ENCODE measurements at regions not wholly inside any gene's neighbourhood (a gene's known extent, or its start where the extent isn't known, plus 50 kb on each side); places are given as distances from the start of the nearest gene placed in this dataset.
A peak's percentile ranks its signal among the peaks of the same experiment; 100 is the strongest.

DNA sequence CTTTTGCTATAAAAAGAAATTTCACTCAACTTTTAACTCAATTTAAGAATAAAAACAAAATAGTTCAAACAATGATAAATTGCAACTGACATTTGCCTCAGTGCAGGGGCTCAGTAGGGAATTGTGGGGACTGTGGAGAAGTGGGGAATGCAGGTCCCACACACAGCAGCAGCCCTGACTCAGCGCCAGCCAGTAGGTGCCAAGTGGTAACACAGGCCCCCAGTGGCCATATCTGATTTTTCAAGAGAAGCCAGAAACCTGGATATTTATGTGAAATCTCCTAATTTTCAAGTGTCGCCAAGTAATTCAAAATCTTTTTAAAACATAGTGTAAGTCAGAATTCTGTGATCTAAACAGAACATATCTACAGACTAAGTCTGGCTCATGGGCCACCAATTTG lies 186.3 kb downstream of the EN1 start:
- peak in 1 of 2 experiments; percentile 3 for DNase-seq

DNA sequence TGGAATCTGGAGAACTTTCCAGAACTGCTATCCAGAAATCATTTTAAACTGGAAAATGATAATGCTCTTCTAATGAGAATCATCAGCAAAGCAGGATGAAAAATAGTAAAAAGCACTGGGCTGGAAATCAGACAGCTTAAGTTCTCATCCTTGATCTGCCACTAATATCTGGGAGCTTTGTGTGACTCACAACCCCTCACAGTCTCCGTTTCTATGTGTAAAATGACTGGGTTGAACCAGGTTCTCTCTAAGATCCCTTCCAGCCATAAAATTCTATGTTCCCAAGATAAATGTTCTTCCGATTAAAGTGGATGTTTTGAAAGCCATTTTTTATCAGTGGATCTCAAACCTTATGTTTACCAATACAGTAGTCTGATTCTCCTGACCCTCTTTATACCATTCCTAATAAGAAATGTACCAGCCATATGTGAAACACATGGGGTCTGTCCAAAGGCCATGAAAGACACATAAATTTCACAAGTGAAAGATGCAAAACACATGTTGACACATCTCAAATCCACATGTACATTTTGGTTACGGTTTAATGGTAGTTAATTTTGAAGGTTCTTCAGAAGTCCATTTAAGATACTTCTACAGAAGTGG lies 188.8 kb downstream of the EN1 start:
- DNase-seq = no peak

DNA sequence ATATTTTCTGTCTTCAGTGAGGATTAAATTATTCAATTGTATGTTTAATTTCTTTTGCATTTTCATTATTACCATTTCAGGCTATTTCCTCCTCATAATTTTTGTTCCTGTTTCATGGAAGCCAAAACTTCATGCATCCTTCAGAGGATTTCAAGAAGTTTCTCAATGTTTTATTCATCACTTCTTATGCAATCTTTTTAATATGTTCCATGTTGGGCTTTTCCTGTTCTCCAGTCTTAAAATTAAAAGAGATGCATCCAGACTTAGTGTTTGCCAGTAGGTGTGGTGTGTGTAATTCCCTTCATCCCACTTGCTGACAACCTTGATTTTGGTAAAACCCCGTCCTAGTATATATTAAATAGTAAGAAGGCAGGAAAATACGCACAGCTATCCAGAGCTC lies 190.0 kb downstream of the EN1 start:
- no peak for DNase-seq

DNA sequence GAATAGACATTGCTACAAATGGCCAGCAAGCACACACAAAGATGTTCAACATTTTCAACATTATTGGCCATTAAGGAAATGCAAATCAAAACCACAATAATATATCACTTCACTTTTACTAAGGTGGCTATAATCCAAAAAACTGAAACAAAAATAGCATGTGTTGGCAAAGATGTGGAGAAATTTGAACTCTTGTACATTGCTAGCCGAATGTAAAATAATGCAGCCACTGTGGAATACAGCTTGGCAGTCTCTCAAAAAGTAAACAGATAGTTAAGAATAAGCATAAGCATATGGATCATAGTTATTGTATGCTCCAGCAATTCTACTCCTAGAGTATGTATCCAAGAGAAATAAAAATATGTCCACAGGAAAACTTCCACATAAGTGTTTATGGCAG lies 192.5 kb downstream of the EN1 start:
- DNase-seq = no peak

DNA sequence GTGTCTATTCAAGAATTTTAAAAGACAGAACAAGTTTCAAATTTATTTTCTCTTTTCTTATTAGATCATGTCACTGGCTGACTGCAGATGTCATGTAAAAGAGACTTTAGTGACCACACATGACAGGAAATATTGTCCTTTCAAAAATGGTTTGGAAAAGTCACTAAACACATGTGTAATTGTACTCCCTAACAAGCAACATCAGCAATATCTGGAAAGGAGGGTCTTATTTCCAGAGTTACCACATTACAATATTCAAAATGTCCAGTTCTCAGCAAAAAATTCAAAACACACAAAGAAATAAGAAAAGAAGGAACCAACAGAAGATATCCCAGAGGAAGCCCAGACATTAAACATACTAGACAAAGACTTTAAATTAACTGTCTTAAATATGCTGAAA lies 197.1 kb downstream of the EN1 start:
- DNase-seq = no peak

DNA sequence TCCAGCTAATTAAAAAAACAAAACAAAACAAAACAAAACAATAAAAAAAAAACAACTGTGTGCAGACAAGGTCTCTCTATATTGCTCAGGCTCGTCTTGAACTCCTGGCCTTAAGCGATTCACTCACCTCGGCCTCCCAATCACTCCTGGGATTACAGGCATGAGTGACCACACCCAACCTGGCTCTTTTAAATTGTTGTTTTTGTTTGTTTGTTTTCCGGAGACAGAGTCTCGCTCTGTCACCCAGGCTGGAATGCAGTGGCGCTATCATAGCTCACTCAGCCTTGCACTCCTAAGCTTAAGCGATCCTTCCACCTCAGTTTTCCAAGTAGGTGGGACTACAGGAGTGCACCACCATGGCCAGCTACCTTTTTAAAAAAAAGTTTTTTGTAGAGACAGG lies 201.6 kb downstream of the EN1 start:
- DNase-seq = no peak

DNA sequence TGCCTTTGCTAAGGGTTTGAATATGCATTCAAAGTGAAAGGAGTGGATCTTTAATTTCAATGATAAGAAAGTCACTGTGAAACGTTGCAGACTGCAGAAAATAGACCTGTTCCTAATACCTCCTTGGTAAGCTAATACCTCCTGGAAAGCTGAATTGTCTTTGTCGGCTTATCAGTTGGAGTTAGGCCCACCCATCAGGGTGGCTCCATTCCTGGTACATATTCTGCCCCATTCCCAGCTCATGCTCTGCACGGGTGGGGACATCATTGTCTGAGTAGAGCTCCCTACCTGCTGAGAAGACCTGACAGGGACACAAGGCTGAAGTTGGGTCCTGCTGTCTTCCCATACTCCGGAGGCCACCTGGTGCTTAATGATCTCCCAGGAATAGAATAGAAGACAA lies 203.3 kb downstream of the EN1 start:
- DNase-seq = no peak

DNA sequence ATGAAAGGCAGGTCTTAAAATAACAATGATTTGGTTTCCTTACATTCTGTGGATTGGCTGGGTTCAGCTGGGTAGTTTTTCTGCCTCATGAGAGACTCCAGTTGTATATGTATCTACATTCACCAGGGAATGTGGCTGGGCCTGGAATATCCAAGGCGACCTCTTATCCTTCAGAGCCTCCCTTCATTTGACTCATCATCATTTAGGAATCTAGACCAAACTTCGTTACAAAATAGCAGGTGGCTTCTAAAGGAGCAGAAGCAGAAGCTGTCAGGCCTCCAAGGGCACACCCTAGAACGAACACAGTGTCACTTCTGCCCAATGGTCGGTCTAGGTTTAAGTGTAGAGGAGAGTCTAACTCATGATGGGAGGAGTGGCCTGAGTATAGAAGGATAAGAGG lies 204.2 kb downstream of the EN1 start:
- DNase-seq = no peak

DNA sequence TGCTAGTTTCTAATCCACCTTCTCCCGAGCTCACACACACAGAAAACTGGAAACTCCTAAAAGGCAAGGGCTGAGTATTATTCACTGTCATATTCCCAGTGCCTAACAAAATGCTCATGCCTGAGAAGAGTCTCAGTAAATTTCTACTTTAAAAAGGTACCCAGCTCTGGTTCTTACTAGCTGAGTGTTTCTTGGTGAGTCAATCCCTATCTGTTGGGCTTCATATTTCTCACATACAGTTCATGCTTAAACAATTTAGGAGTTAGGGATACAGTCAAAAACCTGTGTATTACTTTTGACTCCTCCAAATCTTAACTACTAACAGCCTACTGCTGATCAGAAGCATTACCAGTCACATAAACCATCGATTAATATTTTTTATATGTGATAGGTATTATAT lies 204.9 kb downstream of the EN1 start:
- DNase-seq = no peak

DNA sequence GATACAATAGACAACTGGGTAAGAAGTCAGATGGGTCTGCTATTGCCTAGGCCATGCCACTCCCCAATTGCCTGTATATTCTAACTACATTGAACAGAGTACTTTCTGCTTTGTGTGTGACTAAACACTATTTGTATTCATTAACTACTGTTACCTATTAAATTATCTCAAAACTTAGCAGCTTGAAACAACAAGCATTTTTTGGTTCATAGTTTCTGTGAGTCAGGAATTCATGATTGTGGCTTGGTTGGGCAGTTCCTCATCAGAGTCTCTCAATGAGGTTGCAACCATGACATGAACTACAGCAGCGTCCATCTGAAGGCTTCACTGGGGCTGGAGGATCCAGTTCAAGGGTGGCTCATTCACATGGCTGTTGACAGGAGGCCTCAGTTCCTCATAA lies 205.7 kb downstream of the EN1 start:
- no peak for DNase-seq

DNA sequence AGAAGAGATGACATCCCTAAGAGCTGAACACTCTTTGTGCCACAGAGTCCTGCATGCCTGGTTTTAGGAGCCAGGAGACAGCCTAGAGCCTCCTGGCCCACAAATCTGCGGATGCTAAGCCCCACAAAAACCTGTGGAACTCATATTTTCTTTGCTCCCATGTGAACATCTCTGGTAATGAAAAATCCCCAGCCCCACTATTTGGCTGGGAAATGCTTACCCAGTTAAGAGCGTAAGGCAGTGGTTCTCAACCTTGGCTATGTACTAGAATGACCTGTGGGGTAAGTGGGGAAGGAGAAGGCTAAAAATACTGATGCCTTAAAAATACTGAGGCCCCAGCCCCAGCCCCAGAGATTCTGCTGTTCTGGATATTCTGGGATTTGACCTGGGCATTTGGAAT lies 208.1 kb downstream of the EN1 start:
- no peak for DNase-seq

DNA sequence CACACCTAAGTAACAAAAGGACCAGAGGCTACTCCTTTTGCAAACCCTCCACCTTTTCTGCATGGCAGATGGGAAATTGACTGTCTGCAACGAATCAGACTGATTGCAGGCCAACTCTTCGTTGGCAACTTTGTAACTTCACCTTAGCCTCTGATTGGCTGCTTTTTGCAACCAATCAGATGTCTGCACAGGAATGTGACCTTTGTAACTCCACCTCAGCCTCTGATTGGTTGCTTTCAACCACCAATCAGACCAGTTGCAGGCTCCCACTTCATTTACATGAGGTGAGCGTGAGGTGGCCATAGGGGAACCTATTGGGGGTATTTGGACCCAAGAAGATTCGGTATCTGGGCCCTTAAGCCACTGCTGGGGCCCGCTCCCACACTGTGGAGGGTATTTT lies 209.0 kb downstream of the EN1 start:
- no peak for DNase-seq

DNA sequence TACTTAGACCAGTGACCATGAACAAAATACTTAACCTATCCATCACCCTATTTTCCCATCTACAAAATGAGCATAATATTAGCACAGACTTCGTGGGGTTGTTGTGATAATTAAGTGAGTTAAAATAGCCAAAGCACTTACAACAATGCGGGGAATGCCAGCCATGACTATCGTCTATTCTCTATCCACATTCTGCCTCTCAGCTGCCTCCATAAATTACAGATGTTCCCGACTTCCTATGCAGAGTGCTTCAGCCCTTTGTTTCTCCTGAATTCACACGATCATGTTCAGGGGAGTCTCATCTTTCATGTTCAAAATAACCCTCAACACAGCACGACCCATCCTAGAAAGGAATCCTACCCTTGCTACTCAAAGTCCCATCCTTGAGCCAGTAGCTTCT lies 211.6 kb downstream of the EN1 start:
- DNase-seq = no peak

DNA sequence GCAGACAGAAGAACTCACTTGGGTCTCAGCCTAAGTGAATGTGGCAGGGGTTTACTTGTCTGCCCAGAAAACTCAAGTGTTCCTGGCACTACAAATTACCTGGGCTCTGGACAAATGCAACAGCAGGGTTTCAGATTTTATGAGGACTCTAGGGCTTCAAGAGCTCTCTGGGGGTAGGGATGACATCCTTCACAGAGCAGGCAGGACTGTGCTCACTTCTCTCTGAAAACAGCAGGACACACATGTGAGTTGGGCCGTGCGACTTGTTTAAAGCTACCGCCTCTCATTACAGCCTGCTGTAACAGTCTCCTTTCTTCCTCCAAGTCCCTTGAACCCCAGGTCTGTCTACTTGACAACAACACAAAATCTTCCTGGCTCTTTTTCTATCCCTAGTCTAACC lies 212.6 kb downstream of the EN1 start:
- DNase-seq = no peak

DNA sequence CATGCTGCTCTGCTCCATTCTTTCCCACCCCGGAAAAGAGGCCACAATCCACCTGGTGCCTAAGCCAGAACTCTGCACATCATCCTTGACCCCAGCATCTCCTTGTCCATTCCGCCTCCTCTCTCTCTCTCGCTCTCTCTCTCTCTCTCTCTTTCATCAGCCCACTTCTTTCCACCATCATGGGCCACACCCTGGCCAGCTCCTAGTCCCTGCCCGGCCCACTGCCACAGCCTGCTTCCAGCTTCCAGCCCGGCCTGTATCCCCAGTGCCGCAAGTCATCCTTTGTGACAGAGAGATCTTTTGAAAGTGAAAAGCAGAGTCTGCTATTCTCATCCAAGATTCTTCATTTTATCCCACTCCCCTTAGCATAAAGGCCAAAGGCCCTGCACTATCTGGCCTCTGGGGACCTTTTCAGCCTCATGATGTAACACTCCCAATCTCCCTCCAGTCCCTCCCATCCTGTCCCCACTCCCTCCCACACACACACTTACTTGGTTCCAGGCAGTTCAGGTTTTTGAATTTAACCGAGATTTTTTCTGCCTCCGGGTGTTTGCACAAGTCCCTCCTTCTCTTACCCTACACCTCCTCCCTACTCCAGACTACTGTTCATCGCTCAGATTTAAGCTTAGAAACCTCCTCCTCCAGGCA lies 214.0 kb downstream of the EN1 start:
- DNase-seq = no peak

DNA sequence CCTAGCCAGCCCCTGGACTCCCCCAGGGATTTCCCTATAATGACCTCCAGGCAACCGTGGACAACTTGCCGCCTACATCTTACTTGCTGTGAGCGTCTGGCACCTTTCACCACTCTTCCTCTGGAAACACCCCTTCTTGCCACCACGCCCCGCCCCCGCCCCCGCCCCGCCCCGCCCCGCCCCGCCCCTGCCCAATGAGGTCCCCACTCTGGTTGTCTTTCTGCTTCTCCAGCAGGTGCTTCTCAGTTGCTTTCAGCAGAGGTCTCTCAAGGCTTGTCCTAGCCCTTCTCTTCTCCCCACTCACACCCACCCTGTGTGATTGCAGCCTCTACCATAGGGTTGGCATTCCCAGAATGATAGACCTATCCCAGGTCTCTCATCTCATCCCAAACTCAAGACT lies 214.5 kb downstream of the EN1 start:
- DNase-seq = peak in 1 of 2 experiments; percentile 37

DNA sequence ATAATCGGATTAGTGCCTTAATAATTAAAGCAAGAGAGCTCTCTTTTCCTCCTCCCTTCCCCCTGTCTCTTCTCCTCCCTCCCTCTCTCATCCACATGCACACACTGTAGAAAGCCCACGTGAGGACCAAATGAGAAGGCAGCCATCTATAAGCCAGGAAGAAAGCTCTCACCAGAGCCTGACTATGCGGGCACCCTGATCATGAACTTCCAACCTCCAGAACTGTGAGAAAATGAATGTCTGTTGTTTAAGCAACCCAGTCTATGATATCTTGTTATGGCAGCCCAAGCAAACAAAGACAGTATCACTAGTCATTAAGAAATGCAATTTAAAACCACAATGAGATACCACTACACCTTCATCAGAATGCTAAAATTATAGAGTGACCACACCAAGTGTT lies 220.3 kb downstream of the EN1 start:
- no peak for DNase-seq

DNA sequence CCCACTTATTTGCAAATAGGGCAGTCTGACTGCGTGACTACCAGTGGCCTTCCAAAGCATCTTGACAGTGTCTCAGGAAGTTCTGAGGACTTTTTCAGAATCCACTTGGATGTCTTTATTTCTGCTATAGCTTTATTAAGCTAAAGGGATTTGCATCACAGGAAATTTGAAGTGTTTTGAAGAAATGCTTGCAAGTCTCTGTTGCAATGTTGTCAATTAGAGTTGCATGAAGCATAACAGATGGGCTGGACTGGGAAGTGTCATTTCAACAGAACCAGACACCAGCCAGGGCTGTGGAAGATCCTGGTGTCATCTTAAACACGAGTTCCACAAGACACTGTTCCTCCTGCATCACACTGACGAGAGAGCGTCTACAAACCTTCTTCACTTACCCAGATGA lies 224.5 kb downstream of the EN1 start:
- DNase-seq = no peak

DNA sequence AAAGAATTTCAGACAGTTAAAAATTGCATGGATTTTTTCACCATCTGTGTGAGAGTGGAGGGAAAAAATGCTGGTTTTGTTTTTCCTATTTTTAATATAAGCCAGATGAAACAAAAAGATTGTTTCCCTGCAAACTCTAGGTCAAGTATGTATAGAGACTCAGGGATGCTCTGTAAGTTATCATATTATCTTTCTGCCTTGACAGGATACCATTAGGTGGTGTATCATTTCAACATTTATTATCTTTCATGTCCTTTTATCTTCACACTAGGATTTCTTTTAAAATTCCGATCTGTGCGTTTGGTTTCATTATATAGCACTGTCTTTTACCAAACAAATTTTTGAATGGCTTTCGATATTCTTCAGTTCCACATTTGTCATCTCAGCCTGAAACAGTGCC lies 225.3 kb downstream of the EN1 start:
- DNase-seq = no peak

DNA sequence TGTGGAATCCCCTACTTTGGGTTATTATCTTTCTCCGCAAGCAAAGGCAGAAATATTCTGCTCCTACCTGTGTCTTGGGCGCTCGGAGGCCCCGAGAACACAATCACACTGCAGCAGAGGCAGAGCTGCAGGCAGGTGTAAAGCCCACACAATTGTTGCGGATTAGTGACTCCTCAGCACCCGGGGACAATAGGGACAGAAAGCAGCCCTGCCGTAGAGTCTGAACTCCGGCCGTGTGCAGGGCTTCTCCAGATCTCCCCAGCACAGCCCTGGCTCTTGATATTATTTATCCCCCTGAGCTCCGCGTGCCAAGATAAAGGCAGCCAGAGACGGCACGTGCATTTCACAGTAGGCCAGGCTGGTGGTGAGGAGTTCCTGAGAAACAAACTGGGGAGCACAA lies 229.2 kb downstream of the EN1 start:
- no peak for DNase-seq

DNA sequence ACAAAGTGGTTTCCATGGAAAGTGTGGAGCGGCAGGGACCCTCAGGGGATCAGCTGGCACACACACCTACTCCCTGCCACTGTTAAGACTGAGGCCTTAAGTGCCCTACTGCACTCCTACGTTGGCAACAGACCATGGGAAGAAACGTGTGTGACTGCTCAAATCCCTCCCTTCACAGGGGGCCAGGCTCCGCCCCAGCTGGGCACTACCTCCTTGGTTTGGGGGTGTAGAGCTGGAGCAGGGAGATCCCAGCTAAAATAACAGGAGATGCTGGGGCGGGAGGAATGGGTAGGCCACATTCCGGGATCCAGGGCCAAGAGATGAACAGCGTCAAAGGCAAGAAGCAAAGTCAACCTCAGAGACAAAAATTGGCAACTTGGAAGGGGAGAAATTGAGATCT lies 231.0 kb downstream of the EN1 start:
- no peak for DNase-seq

DNA sequence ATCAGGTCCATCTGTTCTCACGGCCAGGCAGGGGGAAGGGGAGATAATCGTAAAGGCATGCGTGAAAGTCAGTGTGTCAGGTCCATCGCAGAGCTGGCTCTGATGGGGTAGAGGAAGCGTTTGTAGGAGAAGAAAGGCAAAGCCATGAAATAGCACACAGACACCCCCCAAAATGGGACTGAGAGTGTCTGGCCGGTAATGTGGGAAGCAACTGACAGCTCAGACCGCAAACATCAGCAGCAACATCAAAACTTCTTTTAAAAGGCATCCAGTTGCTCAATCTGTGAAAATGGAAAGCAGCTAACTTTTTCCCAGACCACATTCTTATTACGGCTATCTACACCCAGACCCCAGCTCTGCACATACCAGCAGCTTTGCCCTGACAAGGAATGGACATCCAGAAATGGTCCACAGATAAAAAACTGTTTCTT lies 232.6 kb downstream of the EN1 start:
- no peak for DNase-seq

DNA sequence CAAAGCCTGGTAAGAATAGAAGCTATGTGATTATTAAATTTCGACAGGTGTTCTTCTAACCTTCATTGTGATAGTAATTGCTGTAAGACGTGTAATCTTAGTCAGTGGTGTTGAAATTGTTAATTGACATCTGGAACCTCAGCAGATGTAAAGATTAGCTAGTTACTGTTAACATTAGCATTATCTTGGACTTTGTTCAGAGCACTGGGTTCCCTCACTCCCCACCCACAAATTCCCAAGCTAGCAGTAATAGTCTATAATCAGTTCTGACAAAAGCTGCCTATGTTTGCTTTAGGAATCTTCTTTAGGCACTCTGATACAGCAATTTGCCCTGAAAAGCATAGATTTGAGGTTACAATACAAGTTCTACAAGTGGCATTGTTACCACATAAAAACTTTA lies 233.7 kb downstream of the EN1 start:
- DNase-seq = no peak

DNA sequence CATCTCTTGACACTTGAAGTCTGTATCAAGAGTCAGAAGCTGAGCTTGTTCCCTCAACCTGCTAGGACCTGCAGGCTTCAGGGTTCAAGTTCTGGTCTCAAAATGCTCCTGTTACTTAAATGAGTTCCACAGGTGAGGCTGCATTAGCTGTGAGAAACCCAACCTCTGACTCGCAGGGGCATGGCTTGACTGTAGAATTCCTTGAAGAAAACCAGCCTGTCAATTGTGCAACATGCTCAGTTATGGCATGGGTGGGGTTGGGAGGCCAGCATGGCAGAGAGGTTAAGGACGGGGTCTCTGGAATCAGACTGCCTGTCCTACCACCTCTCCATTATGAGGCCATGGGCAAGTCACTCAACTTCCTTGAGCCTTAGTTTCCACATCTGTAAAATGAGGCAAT lies 235.8 kb downstream of the EN1 start:
- no peak for DNase-seq

DNA sequence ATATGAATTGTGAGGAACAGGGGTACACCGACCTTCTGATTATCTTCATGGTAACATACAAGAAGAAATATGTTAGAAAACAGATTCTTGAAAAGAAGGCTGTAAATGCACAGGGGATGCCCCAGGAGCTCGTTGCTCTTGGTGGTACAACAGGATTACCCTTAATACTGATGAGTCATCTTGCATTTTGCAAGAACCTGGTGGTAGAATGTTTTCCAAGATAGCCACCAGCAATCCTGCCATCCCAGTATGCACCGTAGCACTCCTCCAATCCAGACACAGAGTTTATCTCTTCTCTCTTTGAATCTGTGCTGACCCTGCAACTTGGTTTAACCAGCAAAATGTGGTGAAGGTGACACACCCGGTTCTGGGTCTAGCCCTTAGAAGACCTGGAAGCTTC lies 238.3 kb downstream of the EN1 start:
- no peak for DNase-seq

Measured in SW 1271 (cell line).